ENCODE measurements at regions not wholly inside any gene's neighbourhood (a gene's known extent, or its start where the extent isn't known, plus 50 kb on each side); places are given as distances from the start of the nearest gene placed in this dataset.
"Not testable (repeated sequence)": the region's sequence is repeated elsewhere in the genome, so short reads cannot be mapped to it uniquely, and the experiment has no call there.

DNA sequence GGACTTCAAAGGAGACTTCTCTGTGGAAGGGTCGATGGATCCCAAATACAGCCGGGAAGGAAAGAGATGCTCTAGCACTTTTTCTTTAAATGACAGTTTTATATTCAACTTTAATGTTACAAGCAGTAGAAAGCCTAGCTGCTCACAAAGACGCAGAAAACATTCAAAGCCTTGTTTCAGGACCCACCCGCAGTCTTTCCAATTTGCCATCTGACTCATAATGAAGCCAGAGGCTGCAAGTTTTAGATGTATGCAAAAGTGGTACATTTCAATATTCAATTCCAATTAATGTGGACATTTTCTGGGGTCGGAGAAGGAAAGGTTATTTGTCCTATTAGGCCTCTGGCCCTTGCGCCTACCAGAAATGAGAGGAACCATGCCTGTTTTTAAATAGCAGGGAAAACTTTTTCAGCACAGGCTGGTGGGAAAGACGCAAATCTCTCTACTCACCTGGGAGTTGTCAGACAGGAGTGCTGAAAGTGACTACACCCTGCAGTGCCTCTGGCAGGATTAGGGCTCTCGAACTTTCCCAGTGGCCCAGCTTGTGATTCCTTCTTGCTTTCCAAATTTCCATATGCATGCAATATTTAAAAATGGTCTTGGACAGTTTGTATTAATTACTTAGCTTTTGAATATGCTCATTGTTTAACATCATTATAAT, 117.4 kb upstream of the MBNL1 start:
- intact Hi-C loops (cut with micrococcal nuclease) = no loop called here

GRCh38 chr3:152151877-152152765, 116.6 kb upstream of the MBNL1 start:
- intact Hi-C loops (cut with micrococcal nuclease) = not testable (repeated sequence)

DNA sequence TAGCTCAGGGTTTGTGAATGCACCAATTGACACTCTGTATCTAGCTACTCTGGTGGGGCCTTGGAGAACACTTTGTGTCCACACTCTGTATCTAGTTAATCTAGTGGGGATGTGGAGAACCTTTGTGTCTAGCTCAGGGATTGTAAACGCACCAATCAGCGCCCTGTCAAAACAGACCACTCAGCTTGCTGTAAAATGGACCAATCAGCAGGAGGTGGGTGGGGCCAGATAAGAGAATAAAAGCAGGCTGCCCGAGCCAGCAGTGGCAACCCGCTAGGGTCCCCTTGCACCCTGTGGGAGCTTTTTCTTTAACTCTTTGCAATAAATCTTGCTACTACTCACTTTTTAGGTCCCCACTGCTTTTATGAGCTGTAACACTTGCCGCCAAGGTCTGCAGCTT, 115.6 kb upstream of the MBNL1 start:
- intact Hi-C loops (cut with micrococcal nuclease) = not testable (repeated sequence)

DNA sequence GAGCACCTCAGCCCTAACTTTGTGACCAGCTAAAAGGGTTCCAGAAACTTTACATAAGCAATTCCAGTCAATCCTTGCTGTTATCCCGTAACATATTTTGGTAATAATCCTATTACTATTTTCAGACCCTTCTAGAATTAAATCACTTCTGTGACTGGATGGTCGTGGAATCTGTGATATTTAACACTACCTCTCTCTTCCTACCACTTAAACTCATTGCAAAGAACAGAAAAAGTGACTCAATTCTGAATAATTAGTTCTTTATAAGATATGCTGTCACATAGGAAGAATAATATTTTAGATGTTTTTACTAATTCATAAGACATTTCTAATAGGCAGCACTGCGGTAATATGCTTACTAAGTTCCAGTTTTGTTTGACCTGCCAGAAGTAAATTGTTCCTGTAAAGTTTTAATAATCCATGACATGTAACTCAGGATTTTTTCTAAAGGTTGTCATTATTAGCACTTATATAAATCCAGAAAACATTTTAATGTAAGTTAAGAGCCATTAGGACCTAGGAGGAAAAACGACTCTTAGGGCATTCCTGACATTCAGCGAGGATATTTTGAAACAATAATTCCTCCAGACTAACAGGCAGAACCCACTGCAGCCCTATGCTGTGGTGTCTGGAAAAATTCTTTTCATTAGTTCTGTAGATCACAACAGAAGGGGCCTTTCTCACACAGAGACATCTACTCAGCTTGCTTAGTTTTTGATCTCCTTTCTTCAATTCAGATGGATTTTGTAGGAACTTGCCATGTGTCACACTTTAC, 113.3 kb upstream of the MBNL1 start:
- intact Hi-C loops (cut with micrococcal nuclease) = no loop called here

DNA sequence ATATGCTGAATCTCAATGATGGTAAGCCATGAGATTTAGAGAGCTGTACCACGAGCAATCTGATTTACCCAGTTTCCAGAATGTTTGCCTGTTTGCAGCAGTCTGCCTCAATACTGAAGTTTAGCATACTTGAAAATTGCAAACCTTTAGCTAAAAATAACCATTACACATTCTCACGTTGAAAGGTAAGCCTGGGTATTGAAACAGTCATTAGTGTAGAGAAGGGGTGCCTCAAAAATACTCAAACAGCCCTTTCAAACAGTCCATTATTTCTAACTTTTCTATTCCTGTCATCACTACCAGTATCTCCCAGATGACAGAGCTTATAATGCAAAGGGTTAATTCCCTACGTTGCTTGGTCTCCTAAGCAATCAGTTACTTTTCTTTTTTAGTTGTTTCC, 111.8 kb upstream of the MBNL1 start:
- intact Hi-C loops (cut with micrococcal nuclease) = no loop called here

- intact Hi-C loops (cut with micrococcal nuclease) = no loop called here
Measured at GRCh38 chr3:152157337-152157736, 111.4 kb upstream of the MBNL1 start.

DNA sequence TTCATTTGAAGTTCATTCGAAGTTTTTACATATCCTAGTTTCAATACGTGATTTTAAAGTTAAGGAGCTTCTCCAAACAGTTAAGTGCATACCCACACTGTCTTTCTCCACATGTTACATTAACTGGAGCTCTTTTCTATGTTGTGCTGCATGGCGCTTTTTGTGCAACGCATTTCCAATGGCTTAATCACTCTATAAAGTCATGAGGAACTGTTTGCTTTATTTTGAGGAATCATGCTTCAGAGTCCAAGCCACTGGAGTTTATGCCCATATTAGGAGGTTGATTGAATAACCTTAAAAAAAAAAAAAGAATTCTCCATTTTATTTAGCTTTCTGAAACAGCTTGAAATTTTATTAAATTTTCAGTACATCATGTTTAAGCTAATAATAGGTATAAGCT, 109.4 kb upstream of the MBNL1 start:
- intact Hi-C loops (cut with micrococcal nuclease) = no loop called here

DNA sequence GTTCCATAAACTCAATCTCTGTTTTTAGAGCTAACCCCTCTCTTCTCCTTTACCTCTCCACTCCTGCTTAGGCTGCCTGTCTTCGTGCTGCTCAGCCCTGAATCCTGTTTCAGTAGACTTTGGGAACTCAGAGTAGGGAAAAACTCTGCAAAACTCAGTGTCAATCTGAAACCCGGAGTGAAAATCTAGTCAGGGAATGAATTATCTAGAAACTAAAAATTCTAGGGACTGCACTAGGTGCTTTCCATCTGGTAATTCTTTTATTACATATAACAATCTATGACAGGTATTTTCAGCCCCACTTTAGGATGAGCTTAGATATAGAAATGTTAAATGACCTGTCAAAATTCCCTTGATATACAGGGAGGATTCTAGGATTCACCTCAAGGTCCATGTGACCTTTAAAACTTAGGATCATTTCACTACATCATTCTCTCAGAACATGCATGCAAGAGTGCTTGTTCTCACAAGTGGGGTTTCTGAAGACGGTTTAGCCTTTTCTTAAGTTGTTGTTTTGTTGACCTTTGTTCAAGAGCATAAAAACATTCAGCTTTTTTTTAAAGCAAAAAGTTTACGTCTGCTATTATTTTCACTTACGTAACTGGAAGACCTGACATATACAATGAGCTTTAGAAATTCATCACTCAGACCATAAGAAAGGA, 108.2 kb upstream of the MBNL1 start:
- intact Hi-C loops (cut with micrococcal nuclease) = no loop called here

DNA sequence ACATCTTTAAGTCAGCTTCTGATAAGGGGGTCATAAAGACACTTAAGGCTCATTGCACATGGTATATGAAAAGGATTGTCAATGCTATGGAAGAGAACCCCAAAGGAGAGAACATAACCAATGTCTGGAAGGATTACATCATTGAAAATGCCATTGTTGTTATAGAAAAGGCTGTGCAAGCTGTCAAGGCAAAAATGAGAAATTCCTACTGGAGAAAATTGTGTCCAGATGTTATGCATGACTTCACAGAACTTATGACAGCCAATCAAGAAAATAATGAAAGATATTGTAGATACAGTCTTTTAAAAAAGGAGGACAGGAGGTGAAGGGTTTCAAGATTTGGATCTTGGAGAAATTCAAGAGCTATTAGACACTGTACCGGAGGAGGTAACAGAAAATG, 96.3 kb upstream of the MBNL1 start:
- intact Hi-C loops (cut with micrococcal nuclease) = no loop called here

GRCh38 chr3:152173627-152174026, 95.1 kb upstream of the MBNL1 start:
- intact Hi-C loops (cut with micrococcal nuclease) = no loop called here

DNA sequence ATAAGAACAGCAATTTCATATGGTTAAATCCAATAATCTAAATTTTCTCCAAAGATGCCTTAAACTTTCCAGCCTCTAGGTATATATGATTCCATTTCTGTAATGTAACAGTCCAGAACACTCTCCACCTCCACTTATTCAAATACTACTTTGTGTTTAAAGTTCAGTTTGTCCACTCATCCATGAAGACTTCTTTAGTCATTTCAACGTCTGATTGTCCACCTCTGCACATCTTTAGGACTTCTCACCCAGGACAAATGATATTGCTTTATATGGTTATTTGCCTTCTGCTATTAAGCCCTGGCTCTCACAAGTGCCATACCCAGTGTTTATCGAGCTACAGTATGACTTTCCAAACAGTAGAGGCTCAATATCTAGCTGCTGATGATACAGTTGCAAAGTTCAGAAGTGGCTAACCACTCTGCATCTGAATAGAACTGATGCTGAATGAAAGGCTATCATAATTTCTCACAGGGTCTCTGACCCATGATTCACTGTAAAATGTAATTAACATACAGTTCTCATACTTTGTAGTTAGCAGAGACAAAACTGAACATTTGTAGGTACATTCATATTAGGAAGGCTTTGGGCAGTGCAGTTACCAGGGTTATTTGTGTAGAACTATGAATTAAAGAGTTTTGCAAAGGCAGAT, 93.7 kb upstream of the MBNL1 start:
- intact Hi-C loops (cut with micrococcal nuclease) = no loop called here

DNA sequence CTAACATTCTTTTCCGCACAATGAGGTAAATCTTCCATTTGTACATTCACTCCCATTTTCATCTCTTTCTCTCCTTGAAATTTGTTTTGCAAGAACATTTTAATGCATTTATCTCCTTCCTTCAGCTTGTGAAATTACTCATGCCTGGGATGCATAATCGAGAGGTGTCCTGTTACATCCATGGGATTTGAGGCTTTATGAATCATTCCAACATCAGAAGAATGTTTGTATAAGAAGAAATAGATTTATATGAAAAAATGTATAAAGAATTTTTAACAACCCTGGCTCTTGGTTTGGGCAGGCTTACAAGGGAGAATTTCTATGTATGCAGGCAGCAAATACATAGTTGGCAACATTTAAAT, 93.2 kb upstream of the MBNL1 start:
- intact Hi-C loops (cut with micrococcal nuclease) = no loop called here

DNA sequence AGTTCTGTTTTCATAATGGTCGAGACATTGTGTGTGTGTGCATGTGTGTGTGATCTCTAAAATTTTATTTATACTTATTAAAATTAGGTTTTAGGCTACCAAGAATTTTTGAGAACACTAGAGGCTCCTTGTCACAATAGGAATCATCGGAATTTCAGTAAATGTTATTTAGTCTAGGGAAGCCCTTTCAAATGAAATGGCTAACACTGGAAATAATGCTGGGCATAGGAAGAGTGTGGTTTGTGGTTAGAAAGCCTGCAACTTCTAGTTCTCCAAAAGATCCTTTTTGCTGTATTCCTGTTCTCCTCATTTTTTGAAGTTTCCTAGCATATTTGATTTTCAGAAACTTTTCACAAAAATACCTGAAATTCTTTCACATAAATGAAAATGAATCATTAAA, 92.5 kb upstream of the MBNL1 start:
- intact Hi-C loops (cut with micrococcal nuclease) = no loop called here

DNA sequence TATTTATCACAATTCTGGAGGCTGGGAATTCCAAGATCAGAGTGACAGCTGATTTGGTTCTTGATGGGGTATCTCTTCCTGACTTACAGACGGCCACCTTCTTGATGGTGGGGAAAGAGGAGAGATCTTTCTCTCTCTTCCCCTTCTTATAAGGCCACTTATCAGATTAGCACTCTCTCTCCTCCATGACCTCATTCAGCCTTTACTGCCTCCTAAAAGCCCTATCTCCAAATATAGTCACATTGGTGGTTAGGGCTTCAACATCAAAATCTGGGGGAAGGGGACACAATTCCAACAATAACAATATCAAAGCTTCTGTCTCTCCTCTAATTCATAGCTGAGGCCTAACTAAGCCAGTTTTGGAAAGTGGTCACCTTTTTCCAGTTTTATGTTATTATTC, 91.7 kb upstream of the MBNL1 start:
- intact Hi-C loops (cut with micrococcal nuclease) = no loop called here

- intact Hi-C loops (cut with micrococcal nuclease) = no loop called here
Measured at GRCh38 chr3:152177757-152178156, 91.0 kb upstream of the MBNL1 start.

GRCh38 chr3:152183473-152183872, 85.3 kb upstream of the MBNL1 start:
- intact Hi-C loops (cut with micrococcal nuclease) = loop anchor here (5.0 kb wide), 2 partner anchors 259 to 289 kb away; no protein-coding TSS in a partner anchor

DNA sequence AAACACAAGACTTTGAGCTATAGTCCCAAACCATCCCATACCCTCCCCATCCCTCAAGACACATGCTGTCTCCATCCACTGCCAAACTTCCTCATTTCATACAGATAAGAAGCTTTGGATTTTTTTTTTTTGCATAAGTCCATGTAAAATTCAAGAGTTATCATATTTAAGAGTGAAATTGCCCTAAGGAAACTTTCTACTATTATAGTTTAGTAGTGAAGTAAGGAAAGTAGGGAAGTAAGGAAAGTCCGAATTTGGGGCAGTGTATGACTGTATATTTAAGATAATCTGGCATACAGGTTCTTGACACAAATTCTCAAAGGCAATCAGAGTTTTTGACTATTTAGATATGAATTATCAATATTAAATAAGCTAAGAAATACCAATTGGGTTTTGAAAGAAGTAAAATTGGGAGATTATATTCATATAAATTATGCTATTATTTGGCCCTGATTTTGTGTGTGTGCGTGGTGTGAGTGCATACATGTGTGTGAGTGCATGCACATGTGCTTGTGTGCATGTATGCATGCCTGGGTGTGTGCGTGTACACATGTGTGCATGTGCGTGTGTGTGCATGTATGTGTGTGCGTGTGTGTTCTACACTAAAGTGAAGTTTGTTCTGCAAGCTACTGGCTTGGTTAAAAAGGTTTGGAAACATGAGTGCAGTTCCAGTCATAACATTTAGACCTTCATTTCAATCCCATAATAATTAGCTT, 83.6 kb upstream of the MBNL1 start:
- intact Hi-C loops (cut with micrococcal nuclease) = loop anchor here (5.0 kb wide), 2 partner anchors 257 to 287 kb away; no protein-coding TSS in a partner anchor

DNA sequence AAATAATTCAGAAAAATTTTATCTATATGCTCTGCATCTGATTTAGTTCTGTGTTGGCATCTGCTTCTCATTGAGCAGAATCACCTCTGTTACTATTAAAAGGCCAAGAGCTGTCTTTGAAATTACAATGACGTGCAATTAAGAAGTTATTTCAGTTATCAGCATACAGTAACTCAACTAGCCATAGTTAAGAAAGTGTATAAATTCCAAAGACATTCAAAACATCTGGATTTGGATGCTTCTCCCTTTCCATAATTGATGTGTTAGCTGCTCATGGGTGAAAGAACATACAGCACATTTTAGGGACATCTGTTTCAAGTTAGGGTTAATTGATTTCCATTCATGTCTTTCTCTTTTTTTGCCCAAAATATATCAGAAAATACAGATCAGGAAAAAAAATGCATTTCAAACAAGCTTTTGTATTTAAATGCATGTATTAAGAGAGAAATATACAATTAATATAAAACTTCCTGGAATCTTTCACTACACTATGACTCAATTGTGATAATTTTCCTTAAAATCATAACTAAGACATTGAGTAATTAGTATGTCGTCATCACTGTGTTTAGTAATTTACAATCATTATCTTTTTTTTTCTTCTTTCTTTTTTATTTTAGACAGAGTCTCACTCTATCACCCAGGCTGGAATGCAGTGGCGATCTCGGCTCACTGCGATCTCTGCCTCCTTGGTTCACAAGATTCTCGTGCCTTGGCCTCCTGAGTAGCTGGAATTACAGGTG, 82.7 kb upstream of the MBNL1 start:
- intact Hi-C loops (cut with micrococcal nuclease) = no loop called here

GRCh38 chr3:152190636-152191183, 78.0 kb upstream of the MBNL1 start:
- intact Hi-C loops (cut with micrococcal nuclease) = loop anchor here (10.0 kb wide), 1 partner anchor 974 kb away; the partner anchor contains the start of gene RAP2B
